GM18517 (cell line): ENCODE measurements at regions not wholly inside any gene's neighbourhood (a gene's known extent, or its start where the extent isn't known, plus 50 kb on each side); places are given as distances from the start of the nearest gene placed in this dataset.
"Not testable (repeated sequence)": the region's sequence is repeated elsewhere in the genome, so short reads cannot be mapped to it uniquely, and the experiment has no call there.

Source experiments
- ATAC-seq: cut with Tn5 transposase; IDR thresholded peaks from one replicate; pipeline ENCODE4 v1.9.1; 2021; ENCODE audit warnings: mild to moderate bottlenecking, moderate library complexity; ENCODE audit not compliant: unreplicated experiment

DNA sequence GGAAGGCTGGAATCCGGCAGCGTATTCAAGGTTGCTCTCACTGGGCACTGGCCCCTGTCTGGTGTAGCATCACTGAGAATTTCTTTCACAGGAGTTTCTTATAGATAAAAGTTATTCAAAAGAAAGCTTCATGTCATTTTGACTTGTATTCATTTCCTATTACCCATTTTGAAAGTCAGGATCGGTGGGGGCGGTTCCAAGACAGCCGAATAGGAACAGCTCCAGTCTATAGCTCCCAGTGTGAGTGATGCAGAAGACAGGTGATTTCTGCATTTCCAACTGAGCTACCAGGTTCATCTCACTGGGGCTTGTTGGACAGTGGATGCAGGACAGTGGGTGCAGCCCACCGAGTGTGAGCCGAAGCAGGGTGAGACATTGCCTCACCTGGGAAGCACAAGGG, 51.5 kb upstream of the CDC42EP3 start:
- ATAC-seq, result not testable (repeated sequence)

DNA sequence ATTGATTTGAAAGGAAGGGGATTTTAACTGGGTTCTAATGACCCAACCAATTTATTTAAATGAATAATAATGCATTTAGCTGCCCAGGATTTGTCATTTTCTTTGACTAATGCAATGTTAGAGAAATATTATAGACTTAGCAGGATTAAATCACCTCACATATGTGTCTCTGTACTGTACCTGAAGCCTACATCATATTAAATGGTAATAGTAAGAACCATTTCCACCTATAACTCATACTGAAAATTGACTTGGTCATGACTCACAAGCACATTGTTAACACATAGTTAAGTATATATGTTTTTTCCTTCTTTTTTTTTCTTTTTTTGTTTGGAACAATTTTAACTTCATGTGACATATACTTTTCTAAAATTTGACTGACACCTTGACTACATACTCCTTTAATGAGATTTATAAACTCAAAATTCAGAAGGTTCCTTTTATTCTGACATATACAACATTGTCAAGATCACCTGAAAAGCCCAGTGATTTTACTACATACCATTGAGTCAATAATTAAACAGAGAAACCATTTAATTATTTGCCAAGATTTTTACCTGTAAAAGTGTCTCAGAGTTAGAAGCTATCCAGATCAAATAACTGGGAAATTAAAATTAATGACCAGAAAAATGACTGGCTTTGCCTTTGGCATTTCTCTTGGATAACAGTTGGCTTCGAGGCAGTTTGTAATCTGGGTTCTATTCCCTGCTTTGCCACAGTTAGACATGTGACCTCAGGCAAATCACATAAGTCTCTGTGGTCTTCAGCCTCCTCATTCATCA, 58.8 kb upstream of the CDC42EP3 start:
- no peak for ATAC-seq

- ATAC-seq, result not testable (repeated sequence)
Observed at GRCh38 chr2:37732412-37732811, 61.0 kb upstream of the CDC42EP3 start.

DNA sequence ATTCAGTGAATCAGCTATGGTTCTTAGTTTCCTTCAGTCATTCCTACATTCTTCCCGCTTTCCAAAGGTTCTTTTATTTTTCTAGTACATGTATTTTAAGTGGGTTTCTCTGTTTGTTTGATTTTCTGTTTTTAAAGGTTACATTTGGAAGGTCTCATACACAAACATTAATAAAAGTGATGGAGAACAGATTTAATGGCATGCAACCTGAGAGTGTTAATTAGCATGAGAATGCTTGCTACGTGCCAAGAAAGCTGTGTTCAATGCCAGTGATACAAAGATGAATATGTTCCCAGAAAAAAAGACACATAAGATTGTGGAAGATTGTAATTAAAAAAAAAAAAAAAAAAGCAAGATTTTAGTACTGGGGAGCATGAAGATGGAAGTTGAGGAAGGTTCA, 61.8 kb upstream of the CDC42EP3 start:
- no peak for ATAC-seq

DNA sequence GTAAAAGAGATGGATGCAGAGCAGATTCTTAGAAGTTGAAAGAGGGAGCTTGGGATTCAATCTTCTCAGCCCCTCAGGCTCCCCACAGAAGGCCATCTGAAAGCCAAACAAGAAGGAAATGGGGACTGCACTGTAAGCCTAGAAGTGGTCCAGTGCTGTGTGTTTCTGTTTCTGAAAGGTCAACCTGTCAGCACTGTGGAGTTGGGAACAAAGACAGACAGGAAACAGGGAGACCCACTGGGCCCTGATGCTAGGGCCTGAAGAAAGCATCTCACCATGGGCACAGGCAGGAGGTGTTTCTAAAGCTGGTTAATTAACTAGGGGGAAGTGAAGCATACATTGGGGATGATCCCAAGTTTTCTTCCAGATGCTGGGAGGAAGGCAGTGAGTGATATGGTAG, 62.5 kb upstream of the CDC42EP3 start:
- ATAC-seq, result not testable (repeated sequence)

GRCh38 chr2:37734891-37735523, 63.6 kb upstream of the CDC42EP3 start:
- not testable (repeated sequence) for ATAC-seq

DNA sequence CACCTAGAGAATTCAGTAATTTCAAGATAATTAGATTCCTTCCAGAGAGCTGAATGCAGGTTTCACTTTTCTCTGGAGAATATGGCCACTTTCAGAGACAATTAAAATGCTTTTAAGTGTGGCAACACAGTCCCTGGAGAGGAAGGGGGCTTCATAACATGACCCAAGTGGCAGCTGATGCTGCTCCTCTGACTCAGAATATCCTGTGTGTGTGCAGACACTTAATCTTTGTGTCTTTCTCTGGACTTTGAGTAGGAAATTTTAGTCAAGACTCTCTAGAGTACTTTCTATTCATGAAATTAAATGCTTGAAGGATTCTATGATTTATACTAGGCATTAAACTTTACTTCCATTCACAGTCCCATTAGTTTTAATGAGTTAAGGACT, 64.1 kb upstream of the CDC42EP3 start:
- ATAC-seq, result not testable (repeated sequence)

DNA sequence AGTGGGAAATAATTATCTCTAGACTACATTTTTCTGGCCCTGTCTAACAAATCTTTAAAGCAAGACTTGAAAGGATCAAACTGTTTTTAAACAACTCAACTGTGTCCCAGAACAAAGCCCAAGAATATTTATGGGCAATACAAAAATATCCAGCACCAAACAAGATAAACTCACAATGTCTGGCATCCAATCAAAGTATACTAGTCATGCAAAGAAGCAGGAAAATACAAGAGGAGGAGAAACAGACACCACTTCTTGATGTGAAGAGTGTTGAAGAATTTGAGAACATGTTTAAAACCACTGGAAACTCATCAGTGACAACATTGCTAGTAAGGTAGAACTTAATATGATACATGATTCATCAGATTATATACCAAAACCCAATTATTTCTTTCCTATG, 66.1 kb upstream of the CDC42EP3 start:
- ATAC-seq, result no peak

DNA sequence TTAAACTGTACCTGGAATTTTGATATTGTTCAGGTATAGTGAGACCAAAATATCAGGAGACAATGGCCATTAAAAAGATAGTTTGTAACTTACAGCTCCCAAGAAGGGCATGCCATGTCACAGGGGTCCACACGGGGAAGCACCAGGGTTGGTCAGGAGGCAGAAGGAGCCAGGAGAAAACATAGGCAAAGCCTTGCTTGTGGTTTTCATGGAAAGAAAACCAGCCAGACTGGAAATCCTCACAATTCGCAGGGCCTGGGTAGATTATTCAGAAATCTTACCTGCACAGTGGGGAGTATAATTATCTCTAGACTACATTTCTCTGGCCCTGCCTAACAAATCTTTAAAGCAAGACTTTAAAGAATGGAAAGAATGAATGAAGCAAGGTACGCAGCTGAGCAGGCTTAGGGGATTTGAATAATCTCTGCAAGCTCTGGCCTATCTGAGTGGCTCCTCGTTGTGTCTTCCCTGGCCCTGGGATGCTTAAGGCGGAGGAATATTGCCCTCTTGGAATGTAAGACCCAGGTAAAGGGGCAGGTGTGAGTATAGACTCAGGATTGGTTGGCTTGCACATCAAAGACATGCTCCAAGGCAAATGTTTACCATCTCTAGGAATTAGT, 66.9 kb upstream of the CDC42EP3 start:
- no peak for ATAC-seq

GRCh38 chr2:37739153-37739552, 67.7 kb upstream of the CDC42EP3 start:
- no peak for ATAC-seq

GRCh38 chr2:37740164-37740739, 68.8 kb upstream of the CDC42EP3 start:
- no peak for ATAC-seq

GRCh38 chr2:37742286-37742685, 70.8 kb upstream of the CDC42EP3 start:
- ATAC-seq, result no peak

- ATAC-seq, result no peak
Observed at GRCh38 chr2:37744010-37744409, 72.6 kb upstream of the CDC42EP3 start.

GRCh38 chr2:37744961-37745360, 73.5 kb upstream of the CDC42EP3 start:
- ATAC-seq, result not testable (repeated sequence)

GRCh38 chr2:37746011-37746410, 74.6 kb upstream of the CDC42EP3 start:
- not testable (repeated sequence) for ATAC-seq

- no peak for ATAC-seq
Observed at GRCh38 chr2:37746883-37747282, 75.4 kb upstream of the CDC42EP3 start.

- ATAC-seq, result no peak
Observed at GRCh38 chr2:37748541-37748940, 77.1 kb upstream of the CDC42EP3 start.

DNA sequence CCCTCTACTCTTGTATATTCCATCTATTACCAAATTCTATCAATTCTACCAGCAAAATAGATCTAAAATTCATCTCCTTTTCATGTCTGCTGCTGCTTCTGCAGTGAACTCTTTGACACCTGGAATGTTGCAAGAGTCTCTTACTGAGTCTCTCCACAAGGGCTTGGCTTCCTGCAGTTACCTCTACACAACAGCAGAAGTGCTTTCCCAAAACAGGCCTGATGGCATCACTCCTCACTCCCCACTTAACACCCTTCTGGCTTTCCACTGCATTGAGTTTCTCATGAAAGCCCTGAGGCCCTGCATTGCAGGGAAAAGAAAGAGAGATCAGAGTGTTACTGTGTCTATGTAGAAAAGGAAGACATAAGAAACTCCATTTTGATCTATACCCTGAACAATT, 78.8 kb upstream of the CDC42EP3 start:
- not testable (repeated sequence) for ATAC-seq

DNA sequence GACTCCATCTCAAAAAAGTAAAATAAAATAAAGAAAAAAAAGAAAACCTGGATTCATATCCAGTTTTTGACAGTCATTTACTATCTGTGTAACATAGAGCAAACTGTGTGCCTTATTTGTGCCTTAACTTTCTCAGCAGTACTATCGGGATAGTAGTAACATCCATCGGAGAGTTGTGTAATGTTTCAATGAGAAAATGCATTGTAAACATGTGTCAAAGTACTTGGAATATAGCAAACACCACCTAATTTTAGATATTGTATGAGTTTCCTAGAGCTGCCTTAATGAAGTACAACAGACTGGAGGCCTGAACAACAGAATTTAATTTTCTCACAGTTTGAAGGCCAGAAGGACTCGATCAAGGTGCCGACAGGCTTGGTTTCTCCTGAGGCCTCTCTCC, 81.3 kb upstream of the CDC42EP3 start:
- ATAC-seq, result no peak

GRCh38 chr2:37753758-37754157, 82.3 kb upstream of the CDC42EP3 start:
- ATAC-seq, result no peak

- not testable (repeated sequence) for ATAC-seq
Observed at GRCh38 chr2:37755961-37756559, 84.6 kb upstream of the CDC42EP3 start.
